VCaP (cell line): ENCODE measurements at regions not wholly inside any gene's neighbourhood (a gene's known extent, or its start where the extent isn't known, plus 50 kb on each side); places are given as distances from the start of the nearest gene placed in this dataset.

ENCODE experiments used
- H3K27ac ChIP-seq: fragments of 450-650 bp; 2 replicates; pipeline ENCODE4 v1.5.1; 2017
- TF ChIP-seq, protein P1 (sequence below): fragments of 450-650 bp; conservative IDR thresholded peaks from 2 replicates; pipeline ENCODE4 v1.5.1; 2017; ENCODE audit warnings: mild to moderate bottlenecking, moderate library complexity

DNA sequence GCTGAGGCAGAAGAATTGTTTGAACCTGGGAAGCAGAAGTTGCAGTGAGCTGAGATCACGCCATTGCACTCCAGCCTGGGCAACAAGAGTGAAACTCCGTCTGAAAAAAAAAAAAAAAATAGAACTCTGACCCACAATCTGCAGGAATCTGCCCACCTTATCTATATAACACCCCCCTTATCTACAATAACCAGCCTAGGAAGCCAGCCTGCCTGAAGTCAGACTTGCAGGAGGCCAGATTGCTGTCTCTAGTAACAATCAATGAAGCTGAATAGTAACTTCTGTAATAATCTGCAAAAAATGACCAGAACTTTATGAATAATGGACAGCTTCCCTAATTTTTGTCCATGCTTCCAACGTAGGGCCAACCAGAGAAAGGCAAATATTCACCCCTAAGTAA lies 352.5 kb downstream of the CD83 start:
- H3K27ac ChIP-seq = no peak overlapping the region
- TF ChIP-seq, protein P1, sequence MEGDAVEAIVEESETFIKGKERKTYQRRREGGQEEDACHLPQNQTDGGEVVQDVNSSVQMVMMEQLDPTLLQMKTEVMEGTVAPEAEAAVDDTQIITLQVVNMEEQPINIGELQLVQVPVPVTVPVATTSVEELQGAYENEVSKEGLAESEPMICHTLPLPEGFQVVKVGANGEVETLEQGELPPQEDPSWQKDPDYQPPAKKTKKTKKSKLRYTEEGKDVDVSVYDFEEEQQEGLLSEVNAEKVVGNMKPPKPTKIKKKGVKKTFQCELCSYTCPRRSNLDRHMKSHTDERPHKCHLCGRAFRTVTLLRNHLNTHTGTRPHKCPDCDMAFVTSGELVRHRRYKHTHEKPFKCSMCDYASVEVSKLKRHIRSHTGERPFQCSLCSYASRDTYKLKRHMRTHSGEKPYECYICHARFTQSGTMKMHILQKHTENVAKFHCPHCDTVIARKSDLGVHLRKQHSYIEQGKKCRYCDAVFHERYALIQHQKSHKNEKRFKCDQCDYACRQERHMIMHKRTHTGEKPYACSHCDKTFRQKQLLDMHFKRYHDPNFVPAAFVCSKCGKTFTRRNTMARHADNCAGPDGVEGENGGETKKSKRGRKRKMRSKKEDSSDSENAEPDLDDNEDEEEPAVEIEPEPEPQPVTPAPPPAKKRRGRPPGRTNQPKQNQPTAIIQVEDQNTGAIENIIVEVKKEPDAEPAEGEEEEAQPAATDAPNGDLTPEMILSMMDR = no peak

DNA sequence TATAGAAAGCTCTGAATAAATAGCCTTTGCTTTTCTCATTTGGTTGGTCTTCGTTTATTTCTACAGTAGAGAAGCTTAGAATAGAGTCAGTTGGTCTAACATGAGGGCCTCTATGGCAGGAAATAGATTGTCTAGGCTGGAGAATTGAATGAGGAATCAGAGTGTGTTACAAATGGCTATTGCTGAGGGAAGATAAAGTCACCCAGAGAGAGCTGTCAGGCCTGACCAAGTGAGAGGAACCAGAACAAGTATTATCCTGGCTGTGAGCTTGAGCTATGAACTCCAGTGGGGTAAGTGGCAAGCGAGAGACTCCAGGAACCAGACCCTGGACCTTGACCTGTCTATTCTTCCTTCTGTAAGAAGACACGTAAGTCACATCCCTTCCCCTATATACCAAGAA lies 353.1 kb downstream of the CD83 start:
- H3K27ac ChIP-seq = no peak overlapping the region

DNA sequence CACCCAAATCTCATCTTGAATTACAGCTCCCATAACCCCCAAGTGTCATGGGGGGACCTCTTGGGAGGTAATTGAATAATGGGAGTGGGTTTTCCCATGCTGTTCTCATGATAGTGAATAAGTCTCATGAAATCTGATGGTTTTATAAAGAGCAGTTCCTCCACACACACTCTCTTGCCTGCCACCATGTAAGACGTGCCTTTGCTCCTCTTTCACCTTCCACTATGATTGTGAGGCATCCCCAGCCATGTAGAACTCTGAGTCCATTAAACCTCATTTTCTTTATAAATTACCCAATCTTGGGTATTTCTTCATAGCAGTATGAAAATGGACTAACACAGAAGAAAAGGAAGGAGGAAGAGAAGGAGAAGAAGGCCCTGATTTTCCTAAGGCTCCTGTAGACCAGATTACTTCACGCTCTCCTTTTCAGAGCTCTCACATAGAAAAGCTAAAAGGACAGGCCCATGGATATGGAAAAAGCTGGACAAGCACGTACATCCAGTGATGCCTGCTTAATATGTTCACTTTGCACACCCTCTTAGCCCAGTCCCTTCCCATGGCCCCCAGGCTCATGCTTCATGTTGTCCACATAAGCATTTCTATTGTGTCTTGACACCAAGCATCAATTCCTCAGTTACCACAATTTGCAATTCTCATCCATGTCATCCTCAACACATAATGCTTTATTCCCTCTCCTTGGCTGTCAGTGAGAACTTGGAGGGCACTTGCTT lies 354.8 kb downstream of the CD83 start:
- TF ChIP-seq, protein P1 = no peak
- H3K27ac ChIP-seq = no peak overlapping the region

More for the DNA sequence above, 353.1 kb downstream of the CD83 start:
- TF ChIP-seq, protein P1 = no peak

DNA sequence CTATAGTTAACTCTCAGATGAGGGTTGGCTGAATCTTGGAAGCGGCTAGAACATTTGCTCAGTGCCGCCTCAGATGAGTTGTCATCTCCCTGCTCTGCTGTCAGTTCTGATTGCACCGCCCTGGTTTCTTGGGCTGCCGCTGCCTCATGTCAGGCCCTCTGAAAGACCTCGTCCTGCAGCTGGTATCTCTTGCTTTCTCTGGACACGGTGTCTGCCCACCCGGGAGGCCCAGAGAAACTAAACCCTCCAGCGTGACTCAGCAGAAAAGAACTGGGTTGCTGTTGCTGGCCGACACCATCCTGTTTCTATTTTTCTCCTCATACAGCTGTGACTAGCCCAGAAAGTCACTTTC lies 355.4 kb downstream of the CD83 start:
- no peak overlapping the region for H3K27ac ChIP-seq
- TF ChIP-seq, protein P1 = no peak

DNA sequence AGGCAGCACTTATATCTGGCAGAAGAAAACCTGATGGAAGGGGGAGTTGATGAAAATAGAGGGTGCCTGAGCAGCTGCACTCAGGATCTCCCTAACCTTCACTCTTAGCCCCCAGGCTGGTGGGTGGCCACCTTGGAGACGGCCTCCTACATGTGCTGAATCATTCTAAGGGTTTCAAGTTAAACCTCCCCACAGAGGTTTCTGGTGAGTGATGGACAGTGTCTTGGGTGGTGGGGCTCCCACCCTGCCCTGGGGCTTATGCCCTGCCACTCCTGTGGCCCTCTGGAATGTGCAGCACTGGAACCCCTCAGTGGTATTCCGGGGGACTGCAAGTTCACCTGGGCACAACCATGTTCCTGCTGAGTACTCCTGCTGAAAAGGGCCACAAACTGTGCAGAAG lies 357.2 kb downstream of the CD83 start:
- TF ChIP-seq, protein P1 = no peak
- no peak overlapping the region for H3K27ac ChIP-seq

DNA sequence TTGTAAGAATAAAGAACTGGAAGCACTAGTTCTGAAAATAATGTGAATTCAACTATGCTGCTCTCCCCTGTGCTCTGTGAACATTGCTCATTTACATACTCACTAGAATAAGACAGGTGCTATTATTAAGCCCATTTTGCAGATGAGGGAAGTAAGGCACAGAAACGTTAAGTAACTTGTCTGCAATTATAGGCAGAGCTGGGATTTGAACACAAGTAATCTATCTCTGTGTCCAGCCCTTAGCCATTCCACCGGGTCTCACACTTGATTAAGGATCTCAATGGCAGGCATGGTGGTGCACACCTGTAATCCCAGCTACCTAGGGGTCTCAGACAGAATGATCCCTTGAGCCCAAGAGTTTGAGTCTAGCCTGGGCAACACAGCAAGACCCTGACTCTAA lies 357.7 kb downstream of the CD83 start:
- TF ChIP-seq, protein P1 = no peak
- no peak overlapping the region for H3K27ac ChIP-seq

DNA sequence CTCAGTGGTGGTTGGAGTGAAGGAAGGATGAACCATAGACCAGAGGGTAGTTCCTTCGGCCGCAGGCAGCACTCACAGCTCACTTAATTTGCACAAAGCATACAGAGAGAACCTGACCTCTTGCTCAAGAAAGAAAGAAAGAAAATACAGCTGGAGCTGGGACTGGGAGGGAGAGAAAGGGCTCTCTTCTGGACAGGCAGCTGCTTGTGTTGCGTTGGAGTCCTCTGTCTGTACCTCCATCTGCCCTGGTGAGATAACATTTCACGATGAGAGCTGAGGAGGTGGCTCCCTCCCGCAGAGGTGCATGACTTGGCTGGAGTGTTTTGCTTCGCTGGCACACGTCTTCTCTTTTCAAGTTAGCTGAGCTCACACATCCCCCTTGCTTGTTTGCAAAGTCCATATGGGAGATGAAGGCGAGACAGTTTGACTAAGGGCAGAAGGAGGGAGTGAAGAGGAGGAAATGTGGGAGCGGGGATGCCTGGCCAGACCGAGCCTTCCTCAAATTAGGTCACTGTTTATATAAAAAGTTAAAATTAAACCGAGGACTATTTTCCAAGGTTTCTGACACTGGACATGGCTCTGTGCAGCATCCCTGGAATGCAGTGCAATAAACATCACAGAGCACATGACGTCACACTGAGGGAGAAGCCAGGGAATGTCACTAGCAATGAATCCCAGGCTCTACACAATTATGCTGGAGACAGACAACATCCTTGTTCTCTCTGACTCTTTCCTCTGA lies 359.4 kb downstream of the CD83 start:
- H3K27ac ChIP-seq = no peak overlapping the region
- TF ChIP-seq, protein P1 = no peak
